HEK293T (cell line): ENCODE measurements at regions not wholly inside any gene's neighbourhood (a gene's known extent, or its start where the extent isn't known, plus 50 kb on each side); places are given as distances from the start of the nearest gene placed in this dataset.

ENCODE experiments used
- CTCF ChIA-PET: fragments of 350-600 bp; formaldehyde crosslinking; extraction: SDS; loops from one replicate; lab custom pipeline; 2021; ENCODE audit warnings: antibody characterized with exemption, inconsistent platforms; lab: Yijun Ruan, JAX
- POLR2A ChIA-PET: fragments of 350-600 bp; formaldehyde crosslinking; extraction: SDS; loops from one replicate; lab custom pipeline; 2020; ENCODE audit warnings: antibody characterized with exemption, inconsistent platforms; lab: Yijun Ruan, JAX
- DNase-seq: peaks from one replicate; pipeline ENCODE4 v3.0.0; 2012; ENCODE audit warnings: mixed read lengths; ENCODE audit errors: extremely low spot score
- ARNT ChIP-seq: fragments of 450-650 bp; IDR thresholded peaks from 2 replicates; pipeline ENCODE4 v1.6.1; 2017; ENCODE audit warnings: mild to moderate bottlenecking
- BHLHE40 ChIP-seq: fragments of 450-650 bp; IDR thresholded peaks from 2 replicates; pipeline ENCODE4 v1.6.1; 2016; ENCODE audit warnings: mild to moderate bottlenecking, moderate library complexity, borderline replicate concordance
- CTBP1 ChIP-seq: fragments of 450-650 bp; IDR thresholded peaks from 2 replicates; pipeline ENCODE4 v1.6.1; 2016; ENCODE audit warnings: borderline replicate concordance
- ELF4 ChIP-seq: fragments of 450-650 bp; IDR thresholded peaks from 2 replicates; pipeline ENCODE4 v1.6.1; 2017; ENCODE audit warnings: antibody characterized with exemption
- FOXA1 ChIP-seq: fragments of 450-650 bp; IDR thresholded peaks from 2 replicates; pipeline ENCODE4 v1.6.1; 2016; ENCODE audit warnings: mild to moderate bottlenecking
- FOXK2 ChIP-seq: fragments of 450-650 bp; IDR thresholded peaks from 2 replicates; pipeline ENCODE4 v1.6.1; 2016; ENCODE audit warnings: mild to moderate bottlenecking
- FOXM1 ChIP-seq: fragments of 450-650 bp; IDR thresholded peaks from 2 replicates; pipeline ENCODE4 v1.6.1; 2017; ENCODE audit warnings: mild to moderate bottlenecking, borderline replicate concordance
- HDGF ChIP-seq: fragments of 450-650 bp; IDR thresholded peaks from 2 replicates; pipeline ENCODE4 v1.6.1; 2017; ENCODE audit warnings: antibody characterized with exemption, borderline replicate concordance
- L3MBTL2 ChIP-seq: fragments of 450-650 bp; conservative IDR thresholded peaks from 2 replicates; pipeline ENCODE4 v1.6.1; 2016; ENCODE audit warnings: mild to moderate bottlenecking
- LEF1 ChIP-seq: fragments of 450-650 bp; IDR thresholded peaks from 2 replicates; pipeline ENCODE4 v1.6.1; 2017; ENCODE audit warnings: mild to moderate bottlenecking, borderline replicate concordance
- NFRKB ChIP-seq: fragments of 450-650 bp; IDR thresholded peaks from 2 replicates; pipeline ENCODE4 v1.6.1; 2016; ENCODE audit warnings: mild to moderate bottlenecking, moderate library complexity
- PKNOX1 ChIP-seq: fragments of 450-650 bp; IDR thresholded peaks from 2 replicates; pipeline ENCODE4 v1.6.1; 2016
- SP1 ChIP-seq: fragments of 450-650 bp; IDR thresholded peaks from 2 replicates; pipeline ENCODE4 v1.6.1; 2017
- SUZ12 ChIP-seq: fragments of 450-650 bp; IDR thresholded peaks from 2 replicates; pipeline ENCODE4 v1.6.1; 2016; ENCODE audit warnings: mild to moderate bottlenecking
- TARDBP ChIP-seq: fragments of 450-650 bp; IDR thresholded peaks from 2 replicates; pipeline ENCODE4 v1.6.1; 2016
- ZNF384 ChIP-seq: fragments of 450-650 bp; IDR thresholded peaks from 2 replicates; pipeline ENCODE4 v1.6.1; 2016

- POLR2A ChIA-PET, result no interaction called here
- CTCF ChIA-PET, result no interaction called here
- TF ChIP-seq FOXA1 (no peak), ELF4 (no peak), TARDBP (no peak), CTBP1 (no peak), ARNT (no peak), SP1 (no peak), FOXK2 (no peak), HDGF (no peak), SUZ12 (no peak), LEF1 (no peak), PKNOX1 (no peak), BHLHE40 (no peak), FOXM1 (no peak), NFRKB (no peak), L3MBTL2 (no peak), ZNF384 (no peak)
- DNase-seq, result no peak
Observed at GRCh38 chr9:89923174-89923573, 318.4 kb downstream of the GADD45G start.

- ChIA-PET POLR2A (no interaction called here), CTCF (interaction anchor here (0.8 kb wide), 1 partner anchor 320 kb away, joined by 3 read pairs; no protein-coding TSS in a partner anchor)
- no peak for DNase-seq
Observed at GRCh38 chr9:89923961-89924504, 319.2 kb downstream of the GADD45G start.

GRCh38 chr9:89924611-89925010 lies 319.8 kb downstream of the GADD45G start:
- DNase-seq, result no peak
- ChIA-PET CTCF (interaction anchor here (0.8 kb wide), 1 partner anchor 321 kb away, joined by 3 read pairs; no protein-coding TSS in a partner anchor), POLR2A (interaction anchor here (1.1 kb wide), 1 partner anchor 18 kb away, joined by 3 read pairs; no protein-coding TSS in a partner anchor)
- TF ChIP-seq SUZ12, result no peak

More at GRCh38 chr9:89923961-89924504, 319.2 kb downstream of the GADD45G start:
- TF ChIP-seq NFRKB (no peak), SP1 (no peak)

GRCh38 chr9:89926167-89926566 lies 321.4 kb downstream of the GADD45G start:
- no peak for TF ChIP-seq L3MBTL2
- DNase-seq, result no peak
- POLR2A ChIA-PET, result no interaction called here
- CTCF ChIA-PET, result interaction anchor here (1.2 kb wide), 1 partner anchor 173 kb away, joined by 3 read pairs; no protein-coding TSS in a partner anchor

GRCh38 chr9:89926691-89927220 lies 321.9 kb downstream of the GADD45G start:
- DNase-seq, result no peak
- POLR2A ChIA-PET, result no interaction called here
- TF ChIP-seq SP1, result no peak
- no peak for TF ChIP-seq PKNOX1
- no peak for TF ChIP-seq L3MBTL2
- TF ChIP-seq FOXA1, result no peak
- no peak for TF ChIP-seq CTBP1
- no peak for TF ChIP-seq ELF4
- TF ChIP-seq SUZ12, result no peak
- TF ChIP-seq NFRKB, result no peak
- no peak for TF ChIP-seq LEF1
- no peak for TF ChIP-seq HDGF
- TF ChIP-seq BHLHE40, result no peak
- no peak for TF ChIP-seq FOXK2
- CTCF ChIA-PET, result interaction anchor here (0.5 to 1.2 kb wide), 2 partner anchors 20 to 173 kb away, joined by 3 to 4 read pairs; no protein-coding TSS in a partner anchor

GRCh38 chr9:89928106-89928505 lies 323.3 kb downstream of the GADD45G start:
- ChIA-PET CTCF (no interaction called here), POLR2A (no interaction called here)
- TF ChIP-seq LEF1 (no peak), SP1 (no peak), NFRKB (no peak), ZNF384 (no peak), ARNT (no peak), HDGF (no peak), TARDBP (no peak), PKNOX1 (no peak), CTBP1 (no peak), SUZ12 (no peak), L3MBTL2 (no peak), BHLHE40 (no peak), FOXM1 (no peak), FOXA1 (no peak), FOXK2 (no peak), ELF4 (no peak)
- no peak for DNase-seq

- TF ChIP-seq ELF4 (no peak), TARDBP (no peak), FOXK2 (no peak), L3MBTL2 (no peak), BHLHE40 (no peak), ARNT (no peak), ZNF384 (no peak), SP1 (no peak), FOXM1 (no peak), SUZ12 (no peak), CTBP1 (no peak), PKNOX1 (no peak), HDGF (no peak), NFRKB (no peak), FOXA1 (no peak), LEF1 (no peak)
- CTCF ChIA-PET, result no interaction called here
- DNase-seq, result no peak
- POLR2A ChIA-PET, result no interaction called here
Observed at GRCh38 chr9:89928521-89929275, 323.9 kb downstream of the GADD45G start.
